ENCODE measurements at regions not wholly inside any gene's neighbourhood (a gene's known extent, or its start where the extent isn't known, plus 50 kb on each side); places are given as distances from the start of the nearest gene placed in this dataset.

DNA sequence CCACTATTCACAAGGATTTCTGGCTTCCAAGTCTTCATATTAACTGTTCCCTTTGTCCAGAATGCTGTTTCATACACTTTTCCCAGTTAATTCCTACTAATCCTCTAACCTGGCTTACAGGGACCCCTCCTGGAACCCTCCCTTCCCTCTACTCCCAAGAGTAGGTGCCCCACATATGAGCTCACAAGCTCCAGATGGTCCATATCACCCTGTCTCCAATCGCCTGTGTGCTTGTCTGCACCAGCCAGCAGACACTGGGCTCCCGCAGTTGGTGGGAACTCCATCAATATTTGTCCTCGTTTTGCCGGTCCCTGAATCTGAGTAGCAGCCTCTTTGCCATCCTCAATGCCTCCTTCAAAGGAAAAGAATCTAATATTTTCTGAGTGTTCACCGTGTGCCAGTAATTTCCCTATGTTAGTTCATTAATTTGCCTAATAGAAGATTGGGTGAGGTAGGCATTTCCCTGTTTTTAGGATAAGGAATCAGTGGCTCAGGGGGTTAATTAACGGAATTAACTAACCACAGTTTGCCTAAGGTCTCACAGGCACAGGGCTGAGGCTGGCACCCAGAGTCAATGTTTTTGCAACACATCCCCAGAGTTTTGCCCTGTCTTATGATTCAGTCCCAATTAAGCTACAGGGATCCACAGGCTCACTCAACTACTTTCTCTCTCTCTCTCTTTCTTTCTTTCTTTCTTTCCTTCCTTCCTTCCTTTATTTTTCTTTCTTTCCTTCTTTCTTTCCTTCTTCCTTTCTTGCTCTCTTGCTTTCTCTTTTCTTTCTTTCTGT lies 141.6 kb upstream of the CYP1B1 start:
- TF ChIP-seq, protein P1, sequence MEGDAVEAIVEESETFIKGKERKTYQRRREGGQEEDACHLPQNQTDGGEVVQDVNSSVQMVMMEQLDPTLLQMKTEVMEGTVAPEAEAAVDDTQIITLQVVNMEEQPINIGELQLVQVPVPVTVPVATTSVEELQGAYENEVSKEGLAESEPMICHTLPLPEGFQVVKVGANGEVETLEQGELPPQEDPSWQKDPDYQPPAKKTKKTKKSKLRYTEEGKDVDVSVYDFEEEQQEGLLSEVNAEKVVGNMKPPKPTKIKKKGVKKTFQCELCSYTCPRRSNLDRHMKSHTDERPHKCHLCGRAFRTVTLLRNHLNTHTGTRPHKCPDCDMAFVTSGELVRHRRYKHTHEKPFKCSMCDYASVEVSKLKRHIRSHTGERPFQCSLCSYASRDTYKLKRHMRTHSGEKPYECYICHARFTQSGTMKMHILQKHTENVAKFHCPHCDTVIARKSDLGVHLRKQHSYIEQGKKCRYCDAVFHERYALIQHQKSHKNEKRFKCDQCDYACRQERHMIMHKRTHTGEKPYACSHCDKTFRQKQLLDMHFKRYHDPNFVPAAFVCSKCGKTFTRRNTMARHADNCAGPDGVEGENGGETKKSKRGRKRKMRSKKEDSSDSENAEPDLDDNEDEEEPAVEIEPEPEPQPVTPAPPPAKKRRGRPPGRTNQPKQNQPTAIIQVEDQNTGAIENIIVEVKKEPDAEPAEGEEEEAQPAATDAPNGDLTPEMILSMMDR (conservative IDR thresholded peaks at IDR 0.05), result no peak
- TF ChIP-seq ZFX (IDR thresholded peaks at IDR 0.05), result no peak

DNA sequence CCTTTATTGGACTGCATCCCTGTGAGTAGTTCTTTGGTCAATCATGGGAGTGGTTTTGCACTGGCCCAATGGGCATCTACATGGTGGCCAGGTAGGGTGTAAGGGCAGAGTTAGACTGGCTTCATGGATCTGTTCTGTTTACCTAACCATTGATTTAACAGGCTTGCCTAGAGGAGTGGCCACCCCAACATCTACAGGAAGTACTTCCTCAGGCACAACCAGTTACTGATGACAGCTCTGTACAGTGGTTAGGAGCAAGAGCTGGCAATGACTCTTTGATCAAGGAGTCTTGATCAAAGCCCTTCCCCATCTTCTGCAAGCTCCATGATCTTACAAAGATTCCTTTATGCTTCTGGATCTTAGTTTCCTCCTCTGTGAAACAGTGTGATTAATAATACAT lies 140.9 kb upstream of the CYP1B1 start:
- TF ChIP-seq ZFX (IDR thresholded peaks at IDR 0.05), result no peak
- TF ChIP-seq, protein P1 (conservative IDR thresholded peaks at IDR 0.05), result no peak

More for the DNA sequence above, 141.6 kb upstream of the CYP1B1 start:
- H3K27ac ChIP-seq, result peak overlapping the region; percentile 70; the same call in 1 of the 2 replicates

DNA sequence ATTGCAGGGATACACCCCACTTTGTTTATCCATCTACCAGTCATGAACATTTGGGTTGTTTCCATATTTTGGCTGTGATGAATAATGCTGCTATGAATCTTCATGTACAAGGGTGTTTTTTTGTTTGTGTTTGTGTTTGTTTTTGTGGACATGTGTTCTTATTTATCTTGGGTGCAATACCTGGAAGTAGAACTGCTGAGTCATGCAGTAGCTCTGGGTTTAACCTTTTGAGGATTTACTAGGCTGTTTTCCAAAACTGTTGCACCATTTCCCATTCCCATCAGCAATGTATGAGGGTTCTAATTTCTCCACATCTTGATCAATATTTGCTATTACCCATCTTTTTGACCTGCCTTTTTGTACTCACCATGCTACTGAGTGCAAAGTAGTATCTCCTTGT lies 140.0 kb upstream of the CYP1B1 start:
- no peak for TF ChIP-seq ZFX (IDR thresholded peaks at IDR 0.05)
- TF ChIP-seq, protein P1 (conservative IDR thresholded peaks at IDR 0.05), result no peak
- H3K27ac ChIP-seq, result no peak overlapping the region

More for the DNA sequence above, 140.9 kb upstream of the CYP1B1 start:
- H3K27ac ChIP-seq, result peak overlapping the region; percentile 70

DNA sequence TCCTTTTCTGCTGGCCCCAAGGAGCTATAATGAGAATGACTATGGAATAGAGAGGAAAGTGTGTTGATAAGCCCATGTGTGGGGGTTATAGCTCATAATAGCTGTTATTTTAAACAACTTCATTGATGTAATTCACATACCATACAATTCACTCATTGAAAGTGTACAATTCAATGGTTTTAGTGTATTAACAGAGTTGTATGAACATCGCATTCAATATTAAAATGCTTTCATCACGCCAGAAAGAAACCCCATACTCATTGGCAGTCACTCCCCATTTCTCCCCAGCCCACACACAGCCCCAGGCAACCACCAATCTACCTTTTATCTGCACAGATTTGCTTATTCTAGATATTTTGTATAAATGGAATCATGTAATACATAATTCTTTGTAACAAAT lies 139.6 kb upstream of the CYP1B1 start:
- H3K27ac ChIP-seq, result peak overlapping the region; percentile 65
- no peak for TF ChIP-seq ZFX (IDR thresholded peaks at IDR 0.05)
- TF ChIP-seq, protein P1 (conservative IDR thresholded peaks at IDR 0.05), result no peak

DNA sequence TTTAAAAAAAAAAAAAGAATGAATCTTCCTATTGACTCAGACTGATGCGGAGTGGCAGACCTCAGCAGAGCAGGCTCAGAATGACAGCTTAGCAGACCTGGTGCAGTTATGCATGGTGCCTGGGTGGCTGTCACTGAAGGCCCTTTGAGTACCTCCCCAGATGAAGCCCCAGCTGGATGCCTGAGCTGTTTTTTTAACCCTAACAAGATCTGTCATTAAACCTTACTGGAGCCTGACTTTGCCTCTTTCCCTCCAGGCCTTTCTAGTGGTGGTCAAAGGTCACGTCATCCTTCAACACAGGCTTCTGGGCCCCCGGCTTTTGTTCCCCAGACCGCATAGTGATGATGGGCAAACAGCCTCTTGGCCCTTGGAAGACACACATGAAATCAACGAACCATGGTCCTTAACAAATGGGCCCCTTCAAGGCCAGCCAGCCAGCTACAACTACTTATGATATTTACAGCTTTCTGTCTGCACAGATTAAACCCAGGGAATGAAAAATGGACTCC lies 138.3 kb upstream of the CYP1B1 start:
- 0 out of 2 replicates have a peak overlapping the region, but pooled peaks have one; percentile 15 for H3K27ac ChIP-seq
- TF ChIP-seq, protein P1 (conservative IDR thresholded peaks at IDR 0.05), result no peak
- TF ChIP-seq ZFX (IDR thresholded peaks at IDR 0.05), result no peak

DNA sequence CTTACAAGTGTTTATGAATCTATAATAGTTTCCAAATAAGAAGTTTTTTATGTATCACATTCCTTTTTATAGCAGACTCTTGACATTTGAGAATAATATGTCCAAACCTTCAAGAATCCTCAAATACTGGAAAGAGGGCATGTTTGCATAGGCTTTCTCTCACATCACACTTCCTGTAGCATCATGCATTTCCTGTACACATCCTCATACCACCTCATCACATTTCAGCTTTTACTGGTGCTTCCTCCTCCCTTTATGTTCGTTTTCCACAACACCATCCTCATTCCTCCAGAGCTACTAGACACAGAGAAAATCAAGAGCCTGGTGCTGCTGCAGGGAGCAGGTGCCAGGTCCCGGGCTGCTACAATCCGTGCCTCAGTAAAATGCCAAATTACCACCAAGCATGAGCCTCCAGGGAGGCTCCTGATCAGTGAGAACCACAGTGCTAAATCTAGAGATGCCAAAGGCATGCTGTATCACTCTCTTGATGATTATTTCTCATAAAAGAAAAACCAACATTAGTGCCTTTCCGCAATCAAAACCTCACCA lies 137.7 kb upstream of the CYP1B1 start:
- 0 out of 2 replicates have a peak overlapping the region, but pooled peaks have one; percentile 15 for H3K27ac ChIP-seq
- TF ChIP-seq ZFX (IDR thresholded peaks at IDR 0.05), result no peak
- TF ChIP-seq, protein P1 (conservative IDR thresholded peaks at IDR 0.05), result no peak

DNA sequence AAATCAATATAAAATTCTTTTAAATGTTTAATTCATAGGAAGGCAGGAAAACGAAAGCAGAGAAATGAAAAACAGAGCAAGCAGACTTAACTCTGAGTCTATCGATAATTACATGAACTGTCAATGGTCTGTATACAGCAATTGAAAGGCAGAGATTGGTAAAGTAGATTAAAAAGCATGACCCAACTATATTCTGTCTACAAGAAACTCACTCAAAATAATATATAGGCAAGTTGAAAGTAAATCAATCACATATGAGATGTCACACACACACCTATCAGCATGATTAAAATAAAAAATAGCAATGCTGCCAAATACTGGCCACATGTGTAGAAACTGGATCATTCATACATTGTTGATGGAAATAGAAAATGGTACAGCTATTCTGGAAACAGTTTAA lies 136.4 kb upstream of the CYP1B1 start:
- TF ChIP-seq, protein P1 (conservative IDR thresholded peaks at IDR 0.05), result no peak
- no peak for TF ChIP-seq ZFX (IDR thresholded peaks at IDR 0.05)
- H3K27ac ChIP-seq, result no peak overlapping the region

Data from C4-2B (cell line).